Activated T-helper 1 cell treated with anti-CD3 and anti-CD28 coated beads, Interleukin-12 subunit alpha, Interleukin-12 subunit beta, Interleukin-2, Interleukin-4 antibody, amounts not matched to agents 30 ng/mL and 10 ng/mL and 1 ng/mL, durations not matched to agents 14 hours and 24 hours and 36 hours (primary cell): ENCODE measurements at regions not wholly inside any gene's neighbourhood (a gene's known extent, or its start where the extent isn't known, plus 50 kb on each side); places are given as distances from the start of the nearest gene placed in this dataset.

Experiments
- DNase-seq: peaks from one replicate; pipeline ENCODE4 v3.0.0; 2021; ENCODE audit warnings: low spot score
- H3K27ac Mint-ChIP-seq: one replicate; pipeline ENCODE4 v1.8.0; 2021; ENCODE audit warnings: mild to moderate bottlenecking, mixed read lengths
- H3K27me3 Mint-ChIP-seq: one replicate; pipeline ENCODE4 v1.8.0; 2022; ENCODE audit warnings: mild to moderate bottlenecking, moderate library complexity, mixed read lengths; ENCODE audit not compliant: insufficient read depth
- H3K36me3 Mint-ChIP-seq: one replicate; pipeline ENCODE4 v1.8.0; 2021; ENCODE audit warnings: low read depth, mixed read lengths
- H3K4me1 Mint-ChIP-seq: one replicate; pipeline ENCODE4 v1.8.0; 2021; ENCODE audit warnings: low read depth, mixed read lengths
- H3K4me3 Mint-ChIP-seq: one replicate; pipeline ENCODE4 v1.8.0; 2021; ENCODE audit warnings: mild to moderate bottlenecking, moderate library complexity, mixed read lengths
- H3K9me3 Mint-ChIP-seq: one replicate; pipeline ENCODE4 v1.8.0; 2021; ENCODE audit warnings: mixed read lengths
- intact Hi-C: fragments of 100-400 bp; cut with micrococcal nuclease; formaldehyde crosslinking; loops from one replicate; pipeline ENCODE4 v1.15.1; 2024

- intact Hi-C loops: no loop called here
- no peaks in the 10 kb centered on the region for H3K27me3 Mint-ChIP-seq
- no peak overlapping the region for H3K27ac Mint-ChIP-seq
- H3K36me3 Mint-ChIP-seq: no peaks in the 10 kb centered on the region
- H3K4me3 Mint-ChIP-seq: no peak overlapping the region
- H3K4me1 Mint-ChIP-seq: no peaks in the 10 kb centered on the region
- DNase-seq: no peak
- peaks cover 5% of the 10 kb centered on the region for H3K9me3 Mint-ChIP-seq
Measured at GRCh38 chr4:30903502-30904214, 183.5 kb downstream of the PCDH7 start.

- H3K4me1 Mint-ChIP-seq: no peaks in the 10 kb centered on the region
- H3K27me3 Mint-ChIP-seq: no peaks in the 10 kb centered on the region
- peaks cover 5% of the 10 kb centered on the region for H3K9me3 Mint-ChIP-seq
- H3K36me3 Mint-ChIP-seq: no peaks in the 10 kb centered on the region
- intact Hi-C loops: no loop called here
- no peak for DNase-seq
- no peak overlapping the region for H3K4me3 Mint-ChIP-seq
- H3K27ac Mint-ChIP-seq: no peak overlapping the region
Measured at GRCh38 chr4:30904215-30904555, 184.0 kb downstream of the PCDH7 start.

- DNase-seq: no peak
- intact Hi-C loops: no loop called here
Measured at GRCh38 chr4:30904588-30904987, 184.4 kb downstream of the PCDH7 start.

GRCh38 chr4:30912098-30912714 lies 192.0 kb downstream of the PCDH7 start:
- no peak overlapping the region for H3K4me3 Mint-ChIP-seq
- H3K9me3 Mint-ChIP-seq: no peaks in the 10 kb centered on the region
- no peaks in the 10 kb centered on the region for H3K27me3 Mint-ChIP-seq
- H3K27ac Mint-ChIP-seq: no peak overlapping the region
- no peaks in the 10 kb centered on the region for H3K4me1 Mint-ChIP-seq
- no peaks in the 10 kb centered on the region for H3K36me3 Mint-ChIP-seq
- intact Hi-C loops: no loop called here
- no peak for DNase-seq

More at GRCh38 chr4:30904588-30904987, 184.4 kb downstream of the PCDH7 start:
- H3K4me1 Mint-ChIP-seq: no peaks in the 10 kb centered on the region
- H3K4me3 Mint-ChIP-seq: no peak overlapping the region
- no peak overlapping the region for H3K27ac Mint-ChIP-seq
- peaks cover 5% of the 10 kb centered on the region for H3K9me3 Mint-ChIP-seq
- no peaks in the 10 kb centered on the region for H3K27me3 Mint-ChIP-seq
- H3K36me3 Mint-ChIP-seq: no peaks in the 10 kb centered on the region

- Mint-ChIP-seq H3K27ac (no peak overlapping the region), H3K9me3 (no peaks in the 10 kb centered on the region), H3K36me3 (no peaks in the 10 kb centered on the region), H3K4me3 (no peak overlapping the region), H3K27me3 (no peaks in the 10 kb centered on the region), H3K4me1 (no peaks in the 10 kb centered on the region)
- no peak for DNase-seq
- intact Hi-C loops: no loop called here
Measured at GRCh38 chr4:30916337-30917274, 196.4 kb downstream of the PCDH7 start.

GRCh38 chr4:30917946-30918345 lies 197.8 kb downstream of the PCDH7 start:
- intact Hi-C loops: no loop called here
- no peaks in the 10 kb centered on the region for H3K4me1 Mint-ChIP-seq
- no peaks in the 10 kb centered on the region for H3K9me3 Mint-ChIP-seq

GRCh38 chr4:30919458-30919857 lies 199.3 kb downstream of the PCDH7 start:
- no peak overlapping the region for H3K27ac Mint-ChIP-seq
- H3K9me3 Mint-ChIP-seq: no peaks in the 10 kb centered on the region
- H3K4me3 Mint-ChIP-seq: no peak overlapping the region

More at GRCh38 chr4:30917946-30918345, 197.8 kb downstream of the PCDH7 start:
- H3K4me3 Mint-ChIP-seq: no peak overlapping the region
- no peaks in the 10 kb centered on the region for H3K27me3 Mint-ChIP-seq
- DNase-seq: no peak
- no peak overlapping the region for H3K27ac Mint-ChIP-seq
- no peaks in the 10 kb centered on the region for H3K36me3 Mint-ChIP-seq

GRCh38 chr4:30920043-30920442 lies 199.9 kb downstream of the PCDH7 start:
- intact Hi-C loops: no loop called here
- H3K4me1 Mint-ChIP-seq: no peaks in the 10 kb centered on the region
- no peak for DNase-seq
- H3K27me3 Mint-ChIP-seq: no peaks in the 10 kb centered on the region
- no peak overlapping the region for H3K27ac Mint-ChIP-seq
- H3K36me3 Mint-ChIP-seq: no peaks in the 10 kb centered on the region
- H3K4me3 Mint-ChIP-seq: no peak overlapping the region
- no peaks in the 10 kb centered on the region for H3K9me3 Mint-ChIP-seq

More at GRCh38 chr4:30919458-30919857, 199.3 kb downstream of the PCDH7 start:
- no peaks in the 10 kb centered on the region for H3K27me3 Mint-ChIP-seq
- intact Hi-C loops: no loop called here
- H3K4me1 Mint-ChIP-seq: no peaks in the 10 kb centered on the region
- no peak for DNase-seq
- H3K36me3 Mint-ChIP-seq: no peaks in the 10 kb centered on the region

GRCh38 chr4:30922625-30923024 lies 202.5 kb downstream of the PCDH7 start:
- Mint-ChIP-seq H3K27ac (no peak overlapping the region), H3K9me3 (no peaks in the 10 kb centered on the region), H3K4me3 (no peak overlapping the region), H3K27me3 (no peaks in the 10 kb centered on the region), H3K36me3 (no peaks in the 10 kb centered on the region), H3K4me1 (no peaks in the 10 kb centered on the region)
- no peak for DNase-seq
- intact Hi-C loops: no loop called here

- H3K27ac Mint-ChIP-seq: no peak overlapping the region
- no peaks in the 10 kb centered on the region for H3K9me3 Mint-ChIP-seq
- intact Hi-C loops: no loop called here
- no peak for DNase-seq
- no peaks in the 10 kb centered on the region for H3K27me3 Mint-ChIP-seq
- H3K4me1 Mint-ChIP-seq: no peaks in the 10 kb centered on the region
- no peak overlapping the region for H3K4me3 Mint-ChIP-seq
- no peaks in the 10 kb centered on the region for H3K36me3 Mint-ChIP-seq
Measured at GRCh38 chr4:30924495-30924894, 204.3 kb downstream of the PCDH7 start.

GRCh38 chr4:30929649-30930048 lies 209.5 kb downstream of the PCDH7 start:
- intact Hi-C loops: no loop called here
- H3K9me3 Mint-ChIP-seq: peaks cover 3% of the 10 kb centered on the region

GRCh38 chr4:30930276-30930675 lies 210.1 kb downstream of the PCDH7 start:
- H3K27me3 Mint-ChIP-seq: no peaks in the 10 kb centered on the region
- intact Hi-C loops: no loop called here
- H3K9me3 Mint-ChIP-seq: peaks cover 3% of the 10 kb centered on the region
- H3K27ac Mint-ChIP-seq: no peak overlapping the region
- no peaks in the 10 kb centered on the region for H3K4me1 Mint-ChIP-seq
- DNase-seq: no peak
- no peak overlapping the region for H3K4me3 Mint-ChIP-seq
- no peaks in the 10 kb centered on the region for H3K36me3 Mint-ChIP-seq

More at GRCh38 chr4:30929649-30930048, 209.5 kb downstream of the PCDH7 start:
- H3K4me1 Mint-ChIP-seq: no peaks in the 10 kb centered on the region
- H3K27ac Mint-ChIP-seq: no peak overlapping the region
- H3K36me3 Mint-ChIP-seq: no peaks in the 10 kb centered on the region
- no peak overlapping the region for H3K4me3 Mint-ChIP-seq
- H3K27me3 Mint-ChIP-seq: no peaks in the 10 kb centered on the region
- DNase-seq: no peak

- Mint-ChIP-seq H3K27me3 (no peaks in the 10 kb centered on the region), H3K9me3 (peaks cover 3% of the 10 kb centered on the region), H3K36me3 (no peaks in the 10 kb centered on the region), H3K4me3 (no peak overlapping the region), H3K4me1 (no peaks in the 10 kb centered on the region), H3K27ac (no peak overlapping the region)
- intact Hi-C loops: no loop called here
- no peak for DNase-seq
Measured at GRCh38 chr4:30932581-30932980, 212.4 kb downstream of the PCDH7 start.
